NCI-H69 (cell line): ENCODE measurements at regions not wholly inside any gene's neighbourhood (a gene's known extent, or its start where the extent isn't known, plus 50 kb on each side); places are given as distances from the start of the nearest gene placed in this dataset.
"Not testable (repeated sequence)": the region's sequence is repeated elsewhere in the genome, so short reads cannot be mapped to it uniquely, and the experiment has no call there.

Source experiments
- DNase-seq: peaks from one replicate; lab custom pipeline; 2025; lab: John Stamatoyannopoulos, UW

DNA sequence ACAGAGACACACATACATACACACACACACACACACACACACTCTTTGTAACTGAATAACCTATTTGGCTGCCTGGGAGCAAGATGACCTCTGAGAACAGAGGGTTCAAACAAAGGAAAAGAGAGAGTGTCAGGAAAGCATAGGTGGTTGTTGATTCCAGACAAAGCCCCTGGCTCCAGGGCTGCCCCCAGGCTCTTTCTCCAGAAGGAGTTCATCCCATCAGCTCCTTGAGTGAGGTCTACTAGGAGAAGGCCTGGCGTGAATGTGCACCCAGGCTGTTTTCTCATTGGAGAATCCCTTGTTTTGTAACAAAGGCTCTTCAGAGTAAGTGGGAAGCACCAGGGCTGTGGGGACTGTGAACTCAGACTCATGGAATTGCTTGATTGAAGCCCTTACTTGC lies 151.9 kb downstream of the EMP1 start:
- DNase-seq = no peak

DNA sequence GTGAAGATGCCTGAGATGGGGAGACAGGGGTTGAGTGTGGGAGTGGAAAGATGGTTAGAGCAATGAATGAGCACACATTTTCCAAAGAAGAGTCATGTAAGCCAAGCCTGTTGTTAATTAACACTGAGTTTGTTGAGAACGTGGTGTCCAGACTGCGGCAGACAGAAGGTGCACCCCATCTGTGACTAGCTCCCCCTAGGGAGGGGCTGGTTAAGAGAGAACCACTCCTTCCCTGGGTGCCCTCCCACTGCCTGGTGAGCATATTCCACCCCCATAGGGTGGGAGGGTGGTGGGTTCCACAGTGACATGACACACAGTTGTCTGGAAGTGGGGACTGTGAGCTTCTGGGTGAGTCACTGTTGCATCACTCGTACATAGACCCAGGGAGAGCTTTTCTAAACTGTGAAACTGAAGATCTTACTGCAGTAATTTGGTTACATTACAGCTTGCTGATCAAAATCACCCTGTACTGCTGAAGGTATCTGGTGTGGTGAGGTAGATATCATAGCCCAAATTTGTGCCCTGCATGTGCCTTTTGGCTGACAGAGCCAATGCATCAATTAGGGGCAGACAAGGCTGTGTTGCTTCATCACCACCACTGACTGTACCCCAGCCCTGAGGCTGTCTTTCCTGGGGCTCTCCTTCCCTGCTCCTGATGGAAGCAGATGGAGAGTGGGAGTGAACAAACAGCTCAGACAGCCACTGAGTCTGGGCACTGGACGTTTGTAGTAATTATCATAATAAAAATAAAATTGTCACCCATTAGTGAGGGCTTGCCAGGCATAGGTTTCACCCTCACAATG lies 150.9 kb downstream of the EMP1 start:
- DNase-seq = peak; percentile 1

DNA sequence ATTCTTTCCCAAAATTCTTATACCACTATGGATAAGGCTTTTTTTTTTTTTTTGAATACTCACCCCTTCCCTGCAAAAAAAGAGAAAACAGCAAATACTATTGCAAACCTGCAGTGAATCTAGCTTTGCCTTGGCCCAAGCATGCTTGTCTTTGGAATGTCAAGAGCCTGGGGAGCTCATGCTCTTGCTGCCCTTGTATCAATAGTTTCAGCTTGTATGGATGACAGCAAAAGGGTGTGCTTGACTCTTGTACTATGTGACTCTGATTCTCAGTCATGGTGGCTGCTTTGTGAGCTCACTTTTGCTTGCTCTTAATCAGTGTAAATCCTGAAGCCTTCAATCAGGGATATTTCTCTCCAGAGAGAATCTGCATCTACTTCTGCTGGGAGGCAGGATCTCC lies 149.2 kb downstream of the EMP1 start:
- no peak for DNase-seq

DNA sequence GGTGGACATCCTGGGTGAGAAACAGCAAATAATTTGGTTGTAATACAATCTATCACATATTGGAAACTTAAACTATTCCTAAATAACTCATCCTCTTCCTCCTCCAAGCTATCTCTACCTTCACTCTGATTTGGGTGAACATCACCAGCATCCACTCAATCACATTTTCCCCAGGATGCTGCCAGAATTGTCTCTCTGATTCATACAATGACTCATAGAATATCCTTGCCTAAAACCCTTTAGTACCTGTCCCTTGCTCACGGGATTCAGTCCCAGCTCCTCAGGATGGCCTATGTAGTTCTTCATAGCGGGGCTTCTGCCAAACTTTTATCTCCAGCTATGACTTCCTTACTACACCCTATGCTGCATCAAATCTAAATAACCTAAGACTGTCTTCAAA lies 146.8 kb downstream of the EMP1 start:
- no peak for DNase-seq

DNA sequence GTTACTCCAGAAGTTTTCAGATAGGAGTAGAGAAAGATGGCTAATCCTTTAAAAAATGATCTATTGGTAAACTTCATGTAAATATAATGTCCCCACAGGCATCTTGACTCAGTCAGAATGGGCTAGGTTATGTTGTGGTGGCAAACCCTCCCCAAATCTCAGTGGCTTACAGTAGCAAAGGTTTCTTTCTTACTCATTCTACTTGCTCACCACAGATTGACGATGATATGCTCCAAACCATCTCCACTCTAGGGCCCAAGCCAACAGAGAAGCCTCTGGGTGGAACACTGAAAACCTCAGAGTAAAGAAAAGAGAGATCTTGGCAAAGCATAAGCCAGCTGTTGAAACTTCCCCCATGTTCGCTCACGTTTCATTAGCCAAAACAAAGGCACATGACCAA lies 146.4 kb downstream of the EMP1 start:
- no peak for DNase-seq

DNA sequence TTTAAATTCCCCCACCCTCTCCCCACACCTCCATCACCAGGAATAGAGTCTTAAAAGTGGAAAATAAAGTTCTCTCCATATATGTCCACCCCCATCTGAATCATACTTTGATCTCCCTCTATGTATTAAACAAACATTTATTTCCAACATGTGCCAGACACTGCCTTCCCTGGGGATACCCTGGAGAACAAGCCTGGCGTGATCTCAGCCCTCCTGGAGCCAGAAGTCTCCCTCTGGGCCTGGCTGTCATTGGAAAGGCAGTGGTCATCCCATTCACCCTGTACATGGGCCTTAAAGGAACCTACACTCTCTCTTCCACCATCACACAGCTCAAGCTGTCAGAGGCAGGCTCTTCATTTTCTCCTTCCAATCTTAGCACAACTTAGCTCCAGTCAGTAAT lies 143.6 kb downstream of the EMP1 start:
- DNase-seq = no peak

DNA sequence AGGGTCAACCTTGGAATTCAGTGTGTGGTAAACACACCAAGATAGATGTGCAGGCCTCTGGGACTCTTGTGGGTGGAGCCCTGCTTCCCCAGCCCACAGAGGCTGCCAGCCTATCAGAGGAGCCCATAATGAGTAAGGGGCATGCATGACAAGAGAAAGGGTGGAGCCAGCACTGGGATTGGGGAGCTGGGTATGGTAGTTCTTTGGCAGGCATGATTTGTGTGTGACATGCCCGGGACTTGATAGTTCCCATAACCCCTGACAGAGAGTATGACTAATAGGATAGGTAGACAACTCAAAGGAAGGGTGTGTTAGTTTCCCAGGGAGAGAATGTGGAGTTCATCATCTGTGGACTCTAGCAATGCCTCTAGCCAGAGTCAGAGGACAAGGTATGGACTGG lies 143.0 kb downstream of the EMP1 start:
- DNase-seq = no peak

DNA sequence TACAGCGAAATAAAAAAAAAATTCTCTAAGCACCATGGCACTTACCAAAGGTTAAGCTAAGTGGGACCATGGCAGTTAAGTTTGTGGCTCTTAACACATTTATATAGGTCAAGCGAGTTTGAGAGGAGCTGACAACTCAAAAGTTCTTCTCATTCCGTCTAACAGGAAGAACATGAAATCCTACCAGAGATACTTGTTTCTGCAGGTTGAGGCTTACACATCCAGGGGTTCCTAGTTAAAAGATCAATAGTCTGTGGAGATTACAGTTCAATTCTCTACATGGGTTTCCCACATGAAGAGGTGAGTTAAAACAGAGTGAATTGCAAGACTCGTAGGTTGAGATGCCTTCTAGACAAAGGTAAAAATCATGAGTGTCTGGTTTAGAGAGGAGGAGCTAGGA lies 142.6 kb downstream of the EMP1 start:
- DNase-seq = no peak

DNA sequence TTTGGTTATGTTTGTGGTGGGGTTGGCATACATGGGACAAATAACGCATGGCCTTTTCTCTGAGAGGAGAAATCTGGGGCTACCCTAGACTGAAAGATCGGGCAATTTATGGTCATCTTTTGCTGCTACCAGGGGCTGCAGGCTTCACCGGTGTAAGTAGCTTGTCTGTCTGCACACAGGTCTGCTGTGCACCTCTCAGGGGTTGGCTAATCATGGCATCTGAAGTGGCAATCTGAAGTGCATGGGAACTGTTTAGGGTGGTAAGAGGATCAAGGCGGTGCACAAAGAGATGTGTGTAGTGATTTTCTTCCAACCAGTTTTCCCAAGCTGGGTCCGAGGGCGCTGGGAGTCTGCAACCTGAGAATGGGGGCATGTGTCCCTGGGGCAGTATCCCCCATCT lies 141.3 kb downstream of the EMP1 start:
- DNase-seq = no peak

DNA sequence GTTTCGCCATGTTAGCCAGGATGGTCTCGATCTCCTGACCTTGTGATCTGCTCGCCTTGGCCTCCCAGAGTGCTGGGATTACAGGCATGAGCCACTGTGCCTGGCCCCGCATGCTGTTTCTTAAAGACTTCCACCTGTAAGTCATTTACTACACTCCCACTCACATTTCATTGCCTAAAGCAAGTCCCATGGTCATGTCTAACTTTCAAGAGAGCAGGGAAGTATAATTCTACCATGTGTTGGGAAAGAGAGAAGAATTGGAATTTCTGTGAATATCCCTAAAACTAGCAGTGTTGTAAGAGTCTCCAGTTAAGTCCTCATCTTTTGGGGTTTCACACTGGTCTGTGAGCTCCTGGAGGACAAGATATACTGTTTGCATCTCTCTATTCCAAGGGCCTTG lies 139.7 kb downstream of the EMP1 start:
- DNase-seq = no peak

DNA sequence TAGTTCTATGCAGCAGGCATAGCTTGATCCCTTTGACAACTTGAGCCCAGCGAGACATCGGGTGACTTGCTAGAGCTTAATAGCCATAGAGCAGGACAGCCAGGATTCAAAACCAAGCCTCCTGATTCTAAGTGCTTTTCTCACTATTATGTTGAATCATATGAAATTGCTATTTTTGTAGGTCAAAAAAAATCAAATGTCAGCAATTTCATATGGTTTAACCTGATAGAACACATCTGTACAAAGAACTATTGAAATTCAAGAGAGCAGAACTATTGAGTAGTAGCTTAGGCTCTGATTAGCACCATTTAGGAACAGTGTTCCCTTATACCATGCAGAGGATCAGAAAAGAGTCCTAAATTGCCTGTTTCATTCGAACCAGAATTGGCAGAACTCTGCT lies 132.0 kb downstream of the EMP1 start:
- no peak for DNase-seq

DNA sequence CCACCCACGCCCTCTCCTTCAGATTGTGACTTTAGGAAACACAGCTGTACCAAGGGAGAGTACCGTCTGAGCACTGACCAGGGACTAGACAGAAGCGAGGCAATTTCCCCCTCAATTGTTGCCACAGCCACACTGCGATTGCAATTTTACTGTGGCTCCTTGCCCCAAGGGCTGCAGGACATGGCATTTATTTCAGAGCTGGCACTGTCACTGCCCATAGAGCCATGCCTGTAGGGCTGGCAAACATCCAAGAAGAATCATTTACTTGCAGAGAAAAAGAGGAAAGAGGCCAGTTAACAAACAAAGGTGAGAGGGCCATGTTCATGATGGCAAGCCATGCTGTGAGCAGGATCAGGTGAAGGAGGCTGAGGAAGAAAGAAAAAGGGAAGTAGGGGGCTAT lies 129.6 kb downstream of the EMP1 start:
- DNase-seq = peak; percentile 54

DNA sequence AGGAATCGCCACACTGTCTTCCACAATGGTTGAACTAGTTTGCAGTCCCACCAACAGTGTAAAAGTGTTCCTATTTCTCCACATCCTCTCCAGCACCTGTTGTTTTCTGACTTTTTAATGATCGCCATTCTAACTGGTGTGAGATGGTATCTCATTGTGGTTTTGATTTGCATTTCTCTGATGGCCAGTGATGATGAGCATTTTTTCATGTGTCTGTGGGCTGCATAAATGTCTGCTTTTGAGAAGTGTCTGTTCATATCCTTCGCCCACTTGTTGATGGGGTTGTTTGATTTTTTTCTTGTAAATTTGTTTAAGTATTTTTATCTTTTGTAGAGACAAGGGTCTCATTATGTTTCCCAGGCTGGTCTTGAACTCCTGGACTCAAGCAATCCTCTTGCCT lies 128.5 kb downstream of the EMP1 start:
- DNase-seq = not testable (repeated sequence)

DNA sequence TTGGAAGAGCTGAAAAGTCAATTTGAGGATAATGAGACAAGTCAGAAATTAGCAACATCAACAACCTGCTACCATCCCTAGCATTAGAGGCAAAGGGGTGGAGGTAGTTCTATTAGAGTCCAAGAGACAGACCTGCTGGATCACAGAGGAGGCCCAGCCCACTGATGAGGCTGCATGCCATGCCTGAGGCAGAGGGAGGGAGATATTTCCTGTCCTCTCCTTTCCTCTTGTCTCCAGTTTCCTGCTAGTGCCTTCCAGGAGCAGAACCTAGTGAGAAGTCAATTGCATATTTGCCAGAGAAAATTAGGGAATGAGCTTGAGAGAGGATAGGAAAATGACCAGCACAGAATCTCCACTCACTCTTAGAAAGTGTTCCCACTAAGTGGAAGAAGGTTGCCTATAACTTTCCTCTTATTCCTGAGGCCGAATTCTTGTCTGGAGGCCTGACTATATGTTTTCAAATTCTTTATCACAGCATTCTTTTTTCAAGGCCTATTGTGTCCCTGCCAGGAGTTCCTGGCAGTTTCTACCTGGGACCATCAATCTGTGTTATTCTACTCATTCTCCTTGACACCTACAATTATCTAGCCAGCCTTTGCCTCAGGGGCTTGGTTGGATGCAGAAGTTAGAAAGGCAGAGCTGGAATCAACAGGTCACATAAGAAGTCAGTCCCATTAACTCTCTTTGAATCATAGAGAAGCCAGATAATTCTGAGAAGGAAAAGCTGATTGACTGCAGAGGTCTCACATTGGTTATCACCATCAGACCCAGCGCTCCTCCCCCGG lies 121.9 kb downstream of the EMP1 start:
- DNase-seq = peak; percentile 46

DNA sequence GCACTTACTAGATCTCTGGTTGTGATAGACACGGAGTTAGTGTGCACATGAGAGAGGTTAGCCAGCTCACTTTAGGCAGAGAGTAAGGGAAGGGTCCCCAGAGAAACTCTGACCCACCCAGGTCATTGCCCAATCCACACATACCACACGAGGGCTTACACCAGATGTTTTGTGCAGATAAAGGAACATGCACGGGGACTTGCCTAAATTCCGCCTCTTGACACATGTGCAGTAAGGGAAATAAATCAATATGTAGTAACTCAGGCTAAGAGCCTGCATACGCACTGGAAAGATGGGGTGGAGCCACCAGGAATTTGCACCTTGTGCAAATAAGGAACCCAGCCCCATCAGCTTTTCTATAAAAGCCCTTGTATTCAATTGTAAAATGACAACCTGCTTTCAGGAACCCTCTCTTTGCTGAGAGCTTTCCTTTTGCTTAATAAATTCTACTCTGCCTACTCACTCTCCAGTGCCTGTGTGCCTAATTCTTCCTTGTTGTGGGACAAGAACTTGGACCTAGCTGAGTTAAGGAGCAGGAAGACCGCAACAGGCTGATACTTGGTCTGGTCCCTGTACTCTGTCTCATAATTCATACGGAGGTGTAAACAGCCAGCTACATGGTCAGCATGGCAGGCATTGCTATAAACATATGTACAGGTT lies 120.2 kb downstream of the EMP1 start:
- DNase-seq = no peak

DNA sequence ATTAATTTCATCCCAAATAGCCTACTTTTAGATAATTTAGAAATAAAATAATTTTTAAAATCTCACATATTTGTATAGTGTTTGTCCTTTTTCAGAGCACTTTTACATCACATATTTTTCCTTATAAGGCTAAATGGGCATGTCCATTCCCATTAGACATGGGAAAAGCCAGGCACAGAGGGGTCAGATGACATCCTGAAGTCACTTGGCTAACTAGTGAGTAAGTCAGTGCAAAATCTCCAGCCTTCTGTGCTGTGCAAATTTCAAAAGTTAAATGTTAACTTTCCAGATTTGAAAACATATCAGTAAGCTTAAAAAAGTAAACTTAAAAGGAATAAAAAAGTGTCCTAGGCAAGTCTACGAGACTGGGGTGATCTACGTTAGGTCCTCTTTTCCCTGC lies 117.4 kb downstream of the EMP1 start:
- DNase-seq = no peak

DNA sequence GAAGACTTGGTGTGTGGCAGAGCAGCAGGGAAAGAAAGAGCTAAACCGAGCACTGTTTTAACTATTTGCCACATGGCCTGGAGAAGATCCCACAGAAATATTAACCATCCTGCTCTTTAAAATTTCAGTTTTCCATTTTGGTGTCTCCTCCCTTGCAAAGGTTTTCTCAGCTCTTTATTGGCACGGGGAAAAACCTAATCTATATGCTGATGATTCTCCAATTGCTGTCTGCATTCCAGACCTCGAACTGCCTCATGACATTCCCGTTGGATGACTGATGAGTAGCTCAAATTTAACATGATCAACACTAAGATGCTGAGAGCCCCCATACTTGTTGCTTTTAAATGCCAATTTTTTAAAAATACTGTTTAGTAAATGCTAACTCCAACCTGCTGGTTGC lies 115.0 kb downstream of the EMP1 start:
- DNase-seq = no peak

DNA sequence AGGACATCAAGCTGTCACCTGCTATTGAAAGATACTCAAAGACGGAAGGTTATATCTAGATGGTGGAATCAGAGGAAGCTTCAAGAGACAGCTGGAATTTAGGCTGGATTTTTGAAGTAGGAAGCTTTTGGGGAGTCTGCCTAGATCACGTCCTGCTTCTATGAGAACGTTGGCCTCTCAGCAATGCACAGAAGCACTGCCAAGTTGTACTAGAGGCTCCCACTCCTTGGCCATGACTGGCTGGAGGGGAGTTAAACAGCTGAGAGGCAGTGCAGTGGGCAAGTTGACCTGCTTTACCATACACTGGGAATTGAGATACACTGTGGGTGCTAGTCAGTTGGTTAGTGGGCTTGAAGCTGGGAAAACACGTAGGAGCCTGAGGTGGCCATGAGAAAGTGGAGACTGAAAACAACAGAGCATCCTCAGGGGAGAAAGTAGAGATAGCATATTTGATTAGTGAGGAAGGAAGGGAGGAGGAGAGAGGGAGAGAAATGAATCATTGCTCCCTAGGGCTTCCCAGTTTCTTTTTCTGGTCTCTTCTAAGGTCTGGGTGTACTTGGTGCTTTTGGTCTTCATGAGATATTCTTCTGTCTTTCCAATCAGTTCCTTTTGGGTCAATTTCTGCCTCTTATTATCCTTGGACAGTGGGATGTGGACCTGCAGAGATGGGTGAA lies 110.8 kb downstream of the EMP1 start:
- DNase-seq = no peak

DNA sequence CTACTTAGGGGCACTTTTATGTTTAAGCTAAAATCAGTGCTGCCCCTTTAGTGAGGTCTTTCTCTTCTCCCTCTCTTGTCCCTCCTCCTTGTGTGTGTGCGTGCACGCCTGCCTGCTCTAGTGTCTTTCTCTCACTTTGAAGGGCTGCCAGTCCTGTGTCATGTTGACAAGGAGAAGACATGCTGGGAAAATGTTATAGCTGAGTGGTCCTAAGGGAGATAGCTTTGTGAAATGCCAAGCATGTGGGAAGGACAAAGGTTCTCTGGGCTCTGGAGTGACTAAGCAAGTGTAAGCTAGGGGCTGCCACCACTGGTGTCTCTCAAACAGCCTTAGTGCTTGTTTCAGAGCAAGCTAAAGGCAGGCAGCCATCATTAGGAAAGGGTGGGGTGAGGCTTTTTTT lies 108.4 kb downstream of the EMP1 start:
- DNase-seq = no peak

DNA sequence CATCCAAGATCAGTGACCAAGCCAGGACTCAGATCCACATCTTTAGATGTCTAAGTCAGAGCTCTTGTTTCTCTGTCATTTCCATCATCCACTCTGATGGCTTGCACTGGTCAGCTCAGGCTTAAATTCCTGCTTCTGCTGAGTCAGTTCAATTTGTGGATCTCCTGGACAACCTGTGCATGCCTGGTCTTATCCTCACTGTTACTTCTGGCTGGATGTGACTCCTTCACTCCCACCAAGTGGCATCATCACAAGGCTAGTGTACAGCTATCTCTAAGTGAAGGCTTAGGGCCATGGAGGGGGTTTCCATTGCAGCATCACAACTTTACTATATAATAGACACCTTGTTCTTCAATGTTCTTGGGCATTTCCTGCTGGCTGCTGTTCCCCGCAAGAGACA lies 102.9 kb downstream of the EMP1 start:
- no peak for DNase-seq

DNA sequence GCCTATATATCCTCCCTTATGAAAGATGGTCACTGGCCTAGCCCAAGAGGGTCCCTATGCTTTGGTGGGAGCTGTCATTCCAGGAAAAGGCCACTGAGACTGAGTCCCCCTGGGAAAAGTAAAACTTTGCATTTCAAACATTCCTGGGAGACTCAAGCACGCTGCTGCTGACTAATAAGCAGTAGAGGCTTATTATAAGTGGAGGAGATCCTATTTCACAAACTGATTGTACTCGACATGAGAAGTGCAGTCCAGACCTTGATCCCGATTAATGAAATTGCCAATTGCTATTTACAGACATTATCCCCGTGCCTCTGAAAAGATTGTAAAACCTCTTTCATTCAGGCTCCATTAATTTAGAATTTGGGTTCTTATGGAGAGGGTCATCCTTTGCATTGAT lies 96.6 kb downstream of the EMP1 start:
- no peak for DNase-seq

DNA sequence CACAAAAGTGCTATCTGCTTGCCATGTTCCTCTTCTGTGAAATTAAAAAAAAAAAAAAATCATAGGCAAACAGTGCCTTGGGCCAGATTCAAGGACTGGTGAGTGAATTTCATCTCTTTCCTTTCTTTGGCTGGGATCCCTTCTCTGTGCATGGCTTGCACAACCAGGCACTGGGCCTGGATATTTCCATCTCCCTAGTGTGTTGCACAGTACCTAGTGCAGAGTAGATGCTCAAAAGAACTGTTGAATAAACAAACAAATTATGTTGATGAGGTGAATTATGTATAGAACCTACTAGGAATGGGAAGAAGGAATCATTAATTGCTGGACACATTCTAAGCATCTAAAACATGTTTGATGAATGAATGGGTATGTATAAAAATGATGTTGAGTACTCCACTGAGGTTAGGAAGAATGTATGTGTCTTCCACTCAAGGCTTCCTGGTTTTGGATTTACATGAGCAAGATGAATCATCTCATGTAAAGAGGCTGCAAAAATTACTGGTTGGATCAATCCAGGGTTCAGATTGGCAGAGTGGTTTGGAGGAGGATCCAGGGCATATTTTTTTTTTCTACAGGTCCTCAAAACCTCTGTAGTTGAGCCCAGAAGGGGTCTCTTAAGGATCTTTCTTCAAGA lies 93.2 kb downstream of the EMP1 start:
- no peak for DNase-seq
